ENCODE measurements at regions not wholly inside any gene's neighbourhood (a gene's known extent, or its start where the extent isn't known, plus 50 kb on each side); places are given as distances from the start of the nearest gene placed in this dataset.

GRCh38 chr3:34687671-34688070, 889.2 kb downstream of the PDCD6IP start:
- intact Hi-C loops (cut with micrococcal nuclease; ENCODE audit: unreplicated experiment) (no loop called here), in situ Hi-C loops (cut with MboI) (loop anchor here (5.0 to 25.0 kb wide), 2 partner anchors 430 to 700 kb away; no protein-coding TSS in a partner anchor)
- Histone ChIP-seq H3K4me2 (ENCODE audit: control insufficient read depth, insufficient read depth) (no peak overlapping the region), H3K4me1 (ENCODE audit: control insufficient read depth, insufficient read depth, low read length) (no peaks in the 10 kb centered on the region), H3K9ac (ENCODE audit: control insufficient read depth, insufficient read depth, low read length) (no peak overlapping the region), H3K79me2 (ENCODE audit: control insufficient read depth, insufficient read depth, low read length) (no peaks in the 10 kb centered on the region), H3K4me3 (no peak overlapping the region), H4K20me1 (ENCODE audit: control insufficient read depth, insufficient read depth) (no peaks in the 10 kb centered on the region), H2AFZ (ENCODE audit: control insufficient read depth, low read depth, low read length) (no peak overlapping the region), H3K36me3 (ENCODE audit: control insufficient read depth in 2 of 2, insufficient read depth in 2 of 2, low read length in 1 of 2) (no peaks in the 10 kb centered on the region), H3K9me3 (replicated peaks; ENCODE audit: control insufficient read depth, insufficient read depth, low read length) (no peaks in the 10 kb centered on the region), H3K27me3 (replicated peaks in 1 of 2; ENCODE audit: control insufficient read depth in 2 of 2, insufficient read depth in 2 of 2, low read length in 1 of 2) (no peaks in the 10 kb centered on the region), H3K27ac (ENCODE audit: control insufficient read depth, insufficient read depth) (no peak overlapping the region)
- POLR2A ChIA-PET, result no interaction called here
- ATAC-seq, result no peak
- no peak for TF ChIP-seq NRF1 (conservative IDR thresholded peaks at IDR 0.05; ENCODE audit: low read depth, low read length)
- TF ChIP-seq, protein P1, sequence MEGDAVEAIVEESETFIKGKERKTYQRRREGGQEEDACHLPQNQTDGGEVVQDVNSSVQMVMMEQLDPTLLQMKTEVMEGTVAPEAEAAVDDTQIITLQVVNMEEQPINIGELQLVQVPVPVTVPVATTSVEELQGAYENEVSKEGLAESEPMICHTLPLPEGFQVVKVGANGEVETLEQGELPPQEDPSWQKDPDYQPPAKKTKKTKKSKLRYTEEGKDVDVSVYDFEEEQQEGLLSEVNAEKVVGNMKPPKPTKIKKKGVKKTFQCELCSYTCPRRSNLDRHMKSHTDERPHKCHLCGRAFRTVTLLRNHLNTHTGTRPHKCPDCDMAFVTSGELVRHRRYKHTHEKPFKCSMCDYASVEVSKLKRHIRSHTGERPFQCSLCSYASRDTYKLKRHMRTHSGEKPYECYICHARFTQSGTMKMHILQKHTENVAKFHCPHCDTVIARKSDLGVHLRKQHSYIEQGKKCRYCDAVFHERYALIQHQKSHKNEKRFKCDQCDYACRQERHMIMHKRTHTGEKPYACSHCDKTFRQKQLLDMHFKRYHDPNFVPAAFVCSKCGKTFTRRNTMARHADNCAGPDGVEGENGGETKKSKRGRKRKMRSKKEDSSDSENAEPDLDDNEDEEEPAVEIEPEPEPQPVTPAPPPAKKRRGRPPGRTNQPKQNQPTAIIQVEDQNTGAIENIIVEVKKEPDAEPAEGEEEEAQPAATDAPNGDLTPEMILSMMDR (IDR thresholded peaks at IDR 0.05 in 2 of 3, conservative IDR thresholded peaks at IDR 0.05 in 1 of 3; ENCODE audit: control insufficient read depth in 2 of 3, extremely low read depth in 1 of 3, insufficient read depth in 1 of 3, low read depth in 3 of 3, low read length in 3 of 3), result no peak
- no peak for TF ChIP-seq TAF1 (IDR thresholded peaks at IDR 0.05; ENCODE audit: borderline replicate concordance, low read depth, low read length)
- no peak for TF ChIP-seq ZNF384 (IDR thresholded peaks at IDR 0.05; ENCODE audit: borderline replicate concordance, low read depth, low read length)
- no peak for TF ChIP-seq SP1 (IDR thresholded peaks at IDR 0.05; ENCODE audit: low read depth, low read length)
- no peak for TF ChIP-seq ZBTB4 (CRISPR knock-in tag; IDR thresholded peaks at IDR 0.05)
- no peak for TF ChIP-seq RAD21 (IDR thresholded peaks at IDR 0.05; ENCODE audit: insufficient read depth, low read depth, low read length)
- TF ChIP-seq JUND (IDR thresholded peaks at IDR 0.05; ENCODE audit: low read depth, low read length), result no peak
- TF ChIP-seq KLF5 (IDR thresholded peaks at IDR 0.05; ENCODE audit: partially characterized antibody), result no peak
- TF ChIP-seq STAT1 (conservative IDR thresholded peaks at IDR 0.05), result no peak
- no peak for TF ChIP-seq CREM (IDR thresholded peaks at IDR 0.05; ENCODE audit: low read depth)
- TF ChIP-seq BHLHE40 (IDR thresholded peaks at IDR 0.05; ENCODE audit: borderline replicate concordance in 1 of 2, low read depth in 2 of 2, low read length in 1 of 2), result no peak
- no peak for TF ChIP-seq SPI1 (IDR thresholded peaks at IDR 0.05; ENCODE audit: borderline replicate concordance, insufficient read depth, low read depth, low read length)
- TF ChIP-seq KAT2A (conservative IDR thresholded peaks at IDR 0.05; ENCODE audit: control insufficient read depth, low read depth, low read length), result no peak
- DNase-seq (ENCODE audit: low read depth, low spot score), result no peak
- CTCF ChIA-PET, result interaction anchor here (0.8 to 7.3 kb wide), 3 partner anchors 429 to 805 kb away, joined by 5 to 170 read pairs (median 106); no protein-coding TSS in a partner anchor
- no TSS peak for BruUV-seq (replicated peaks)
- RAD21 ChIA-PET (ENCODE audit: unreplicated experiment), result no interaction called here
- no peak for FAIRE-seq
- WGBS (ENCODE audit: insufficient coverage, insufficient replicate concordance, low lambda C conversion rate, missing lambda C conversion rate), result 28% methylated on average over 1 of the region's 1 CpG
- SMC1A ChIA-PET (ENCODE audit: uncharacterized antibody, unreplicated experiment), result interaction anchor here (1.6 to 2.5 kb wide), 2 partner anchors 427 to 805 kb away, joined by 7 to 10 read pairs; no protein-coding TSS in a partner anchor
